ENCODE measurements at regions not wholly inside any gene's neighbourhood (a gene's known extent, or its start where the extent isn't known, plus 50 kb on each side); places are given as distances from the start of the nearest gene placed in this dataset.

DNA sequence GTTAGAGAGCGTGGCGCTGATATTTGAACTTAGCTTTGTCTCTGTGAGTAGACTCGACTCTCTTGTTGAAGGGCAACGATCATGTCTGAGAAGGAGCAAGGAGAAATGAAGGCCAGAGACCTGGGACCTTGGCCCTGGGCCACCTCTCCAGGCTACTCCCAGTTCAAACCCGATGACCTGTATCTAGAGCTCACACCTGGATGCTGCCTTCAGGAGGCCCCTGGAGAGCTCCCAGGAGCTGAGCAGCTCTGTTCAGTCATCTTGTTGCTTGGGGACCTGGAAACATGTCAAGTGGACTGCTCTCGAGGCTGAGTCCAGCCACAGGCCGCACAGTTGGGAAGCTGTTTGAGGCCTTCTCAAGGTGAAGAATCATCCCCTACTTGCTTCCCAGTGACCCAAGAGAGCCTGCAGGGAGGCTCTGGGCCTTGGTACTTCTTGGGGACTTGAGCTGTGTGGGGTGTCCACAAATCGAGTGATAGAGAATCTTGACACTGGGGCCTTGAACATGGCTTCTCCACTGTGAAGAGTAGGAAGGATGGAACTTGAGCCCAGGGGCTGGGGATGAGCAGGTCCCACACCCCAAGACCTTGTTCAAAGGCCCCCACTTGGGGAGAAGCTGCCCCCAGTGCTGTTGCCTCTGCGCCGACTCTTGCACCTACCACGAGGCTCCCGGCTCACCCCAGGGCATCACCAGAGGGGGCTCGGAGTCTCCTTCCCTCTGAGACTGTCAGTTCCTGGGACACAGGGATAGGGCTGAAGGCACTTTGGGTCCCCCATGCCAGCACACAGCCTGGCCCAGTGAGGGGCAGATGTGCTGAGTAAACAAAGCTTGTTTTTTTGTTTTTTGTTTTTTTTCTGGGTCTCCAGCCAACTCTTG is 112.1 kb downstream of the IRX5 start:
- no peak for DNase-seq (ENCODE audit: low spot score)

DNA sequence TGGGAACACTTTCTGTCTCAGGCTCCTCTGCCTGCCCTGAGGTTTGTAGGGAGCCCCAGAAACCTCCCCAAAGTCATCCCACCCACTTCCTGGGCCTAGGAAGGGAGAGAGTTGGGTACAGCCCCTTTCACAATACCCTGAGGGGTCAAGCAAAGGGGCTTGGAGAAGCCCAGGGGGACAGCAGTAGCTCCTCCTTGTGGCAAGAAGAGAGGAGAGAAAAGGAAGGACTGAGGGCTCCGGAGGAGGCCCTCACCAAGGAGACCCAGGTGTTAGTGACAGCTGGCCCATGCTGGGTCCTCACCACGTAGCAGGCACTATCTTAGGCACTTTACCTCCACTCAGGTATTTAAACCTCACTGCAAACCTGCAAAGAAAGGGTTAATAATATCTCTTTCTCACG is 112.8 kb downstream of the IRX5 start:
- no peak for DNase-seq (ENCODE audit: low spot score)

DNA sequence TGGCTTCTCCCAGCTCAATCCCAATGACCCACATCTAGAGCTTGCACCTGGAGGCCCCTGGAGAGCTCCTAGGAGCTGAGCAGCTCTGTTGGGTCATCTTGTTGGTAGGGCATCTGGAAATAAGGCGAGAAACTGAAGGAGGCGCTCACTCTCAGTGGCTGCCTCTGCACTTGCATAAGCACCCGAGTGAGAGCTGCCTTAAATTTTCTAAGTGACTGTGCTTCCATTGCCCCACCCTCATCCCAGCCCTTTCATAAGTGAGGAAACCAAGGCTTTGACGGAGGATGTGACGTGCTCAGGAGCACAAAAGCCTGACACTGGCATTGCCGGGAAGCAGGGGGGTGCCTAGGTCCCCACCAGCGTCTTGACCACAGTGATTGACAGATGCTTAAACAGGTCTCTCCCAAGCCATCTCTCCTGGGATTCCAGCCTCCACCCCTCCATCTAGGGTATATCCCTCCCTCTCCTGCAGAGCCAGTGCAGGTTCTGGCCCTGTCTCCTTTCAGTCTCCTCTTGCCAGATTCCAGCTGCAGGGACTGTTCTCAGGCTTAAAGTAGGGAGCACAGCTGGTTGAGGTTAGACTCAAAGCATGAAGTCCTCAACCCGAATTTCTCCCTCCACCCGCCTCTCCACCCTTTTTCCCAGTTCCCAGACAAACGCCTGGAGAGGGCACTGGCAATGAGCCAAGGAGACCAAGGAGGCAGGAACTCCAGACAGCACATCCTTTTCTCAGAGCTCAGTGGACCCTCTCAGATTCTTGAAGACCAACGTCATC is 113.7 kb downstream of the IRX5 start:
- DNase-seq (ENCODE audit: low spot score): no peak

DNA sequence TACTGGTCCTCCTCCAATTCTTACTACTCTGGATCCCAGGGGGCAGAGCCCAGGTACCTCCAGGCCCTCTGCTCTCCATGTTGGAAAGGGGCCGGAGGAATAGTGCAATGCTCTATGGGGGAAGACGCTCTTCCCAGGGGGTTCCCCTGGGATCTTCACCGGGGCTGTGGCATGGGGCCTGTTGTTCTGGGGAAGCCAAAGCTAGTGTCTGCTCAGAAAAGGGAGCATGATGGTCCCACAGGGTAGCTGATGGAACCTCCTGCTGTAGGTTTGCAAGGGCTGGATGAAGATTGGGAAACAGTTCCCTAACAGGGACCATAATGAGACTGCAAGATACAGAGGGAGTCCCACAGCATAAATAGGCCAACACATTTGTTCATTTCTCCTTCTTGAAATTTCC is 114.7 kb downstream of the IRX5 start:
- no peak for DNase-seq (ENCODE audit: low spot score)

DNA sequence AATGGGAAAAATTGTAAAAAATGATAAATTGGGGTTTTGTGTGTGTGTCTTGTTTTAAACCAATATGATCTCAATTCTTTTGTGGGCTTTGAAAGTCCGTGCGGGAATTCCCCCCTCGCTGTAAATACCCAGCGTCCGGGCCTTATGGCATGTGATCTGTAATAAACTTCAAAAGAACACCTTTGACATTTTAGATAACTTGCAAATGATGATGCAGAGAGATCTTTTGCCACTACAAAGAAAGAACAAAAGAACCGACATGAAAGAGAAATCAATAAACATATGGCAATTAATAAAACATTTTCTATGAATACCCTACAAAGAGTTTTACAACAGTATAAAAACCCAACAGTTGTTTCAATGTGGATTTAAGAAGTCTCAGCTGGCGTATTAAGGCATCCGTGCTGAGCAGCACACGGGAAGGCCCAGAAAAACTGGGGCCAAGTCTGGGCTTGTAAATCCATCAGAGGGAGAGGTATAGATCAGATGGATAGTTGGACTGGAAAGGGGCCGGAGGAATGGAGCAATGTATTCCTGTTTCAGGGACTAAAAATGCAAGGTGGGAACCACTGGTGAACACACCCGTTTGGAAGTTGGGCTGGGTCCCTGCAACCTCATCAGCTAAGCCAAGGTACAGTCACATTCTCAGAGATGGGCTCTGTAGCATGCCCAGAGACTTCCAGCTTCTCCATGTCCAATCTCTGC is 115.2 kb downstream of the IRX5 start:
- no peak for DNase-seq (ENCODE audit: low spot score)

DNA sequence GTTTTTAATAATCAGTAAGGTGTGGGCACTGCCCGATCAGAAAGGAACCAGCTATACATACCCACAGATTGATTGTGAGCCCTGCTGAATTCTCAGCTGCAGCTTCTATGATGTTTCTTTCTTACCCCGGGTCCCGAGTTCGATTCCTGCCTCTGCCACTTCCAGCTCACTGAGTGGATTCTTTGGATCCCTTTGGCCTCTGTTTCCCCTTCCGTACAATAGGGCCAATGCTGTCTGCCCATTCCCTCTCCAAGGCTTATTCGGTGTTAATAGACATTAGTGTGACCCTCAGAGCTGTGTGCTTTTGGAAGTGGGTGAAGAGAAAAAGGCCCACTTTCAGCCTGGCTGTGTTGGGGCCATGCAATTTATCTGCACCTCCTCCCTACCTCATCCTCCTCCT is 115.8 kb downstream of the IRX5 start:
- DNase-seq (ENCODE audit: low spot score): no peak

DNA sequence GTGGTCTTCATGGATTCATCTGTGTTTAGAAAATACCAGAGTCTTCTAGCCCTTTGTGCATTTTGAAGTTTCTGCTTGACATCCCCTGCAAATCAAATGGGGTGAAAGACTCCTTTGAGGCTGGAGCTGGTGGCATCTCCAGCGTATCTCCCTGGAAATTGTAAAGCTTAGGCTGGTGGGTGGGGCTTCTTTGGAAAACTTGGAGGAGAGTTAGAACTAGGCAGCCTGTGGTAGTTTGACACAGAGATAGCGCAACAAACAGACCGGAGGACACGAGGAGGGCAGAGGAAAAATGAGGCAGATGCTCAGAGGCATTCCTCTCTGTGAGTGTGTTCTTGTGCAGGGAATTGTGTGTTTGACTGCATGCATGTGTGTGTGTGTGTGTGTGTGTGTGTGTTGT is 116.3 kb downstream of the IRX5 start:
- DNase-seq (ENCODE audit: low spot score): no peak

DNA sequence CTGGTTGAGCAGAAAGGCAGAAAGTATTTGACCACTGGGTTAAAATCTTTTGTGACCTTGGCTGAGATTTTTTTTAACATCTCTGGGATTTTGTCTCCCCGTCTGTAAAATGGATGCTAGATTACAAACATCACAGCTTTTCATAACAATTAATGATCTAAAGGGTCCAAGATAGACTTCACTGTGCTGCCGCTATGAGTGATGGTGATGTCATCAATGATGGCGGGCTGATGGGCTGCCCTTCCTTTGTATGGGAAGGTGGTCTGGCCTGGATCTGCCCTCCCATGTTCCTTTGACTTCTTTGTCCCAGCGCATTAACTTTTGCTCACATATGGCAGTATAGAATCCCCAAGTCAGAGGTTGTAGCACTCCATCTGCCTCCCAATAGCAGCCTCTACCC is 116.7 kb downstream of the IRX5 start:
- no peak for DNase-seq (ENCODE audit: low spot score)

DNA sequence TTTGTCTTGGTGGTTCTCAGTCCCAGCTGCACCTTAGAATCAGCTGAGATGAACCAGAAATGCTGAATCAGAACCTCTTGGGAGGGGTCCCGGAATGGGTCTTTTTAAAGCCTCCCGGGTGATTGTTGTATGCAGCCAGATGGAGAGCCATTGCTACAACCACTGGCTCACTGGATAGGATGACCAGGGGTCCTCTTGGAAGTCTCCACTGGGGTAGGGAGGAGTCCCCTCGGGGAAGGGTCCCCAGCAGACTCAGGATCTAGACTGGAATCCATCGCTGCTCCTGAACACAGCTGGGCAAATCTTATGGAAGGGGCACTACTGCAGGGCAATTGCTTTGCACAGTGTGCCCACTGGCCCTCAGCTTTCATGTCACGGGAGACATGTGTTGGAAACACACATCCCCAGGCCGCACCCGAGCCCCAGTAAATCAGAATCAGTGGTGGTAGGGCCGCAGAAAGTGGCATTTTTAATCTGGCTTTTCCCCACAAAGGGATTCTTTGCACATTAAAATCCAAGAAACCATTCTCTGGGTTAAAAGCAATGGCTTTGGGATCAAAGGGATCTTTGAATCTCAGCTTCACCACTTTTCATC is 117.3 kb downstream of the IRX5 start:
- no peak for DNase-seq (ENCODE audit: low spot score)

DNA sequence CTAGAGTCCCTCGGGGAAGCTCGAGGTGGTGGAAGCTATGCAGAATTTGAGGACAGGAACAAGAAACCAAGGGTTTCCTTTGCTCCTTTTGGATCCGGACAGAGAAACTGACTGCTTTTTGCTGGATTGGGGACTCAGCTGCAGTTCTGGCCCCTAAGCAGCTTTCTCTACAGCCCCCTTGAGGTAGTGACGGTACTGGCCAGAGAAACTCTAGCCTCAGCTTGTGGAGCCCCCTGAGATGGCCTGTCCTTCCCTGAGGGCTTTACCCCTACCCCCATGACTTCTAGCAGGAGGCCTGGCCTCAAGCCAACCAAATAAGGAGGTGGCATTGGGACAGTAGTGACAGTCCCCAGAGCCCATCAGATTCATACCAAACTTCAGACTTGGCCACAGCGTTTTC is 118.1 kb downstream of the IRX5 start:
- no peak for DNase-seq (ENCODE audit: low spot score)

DNA sequence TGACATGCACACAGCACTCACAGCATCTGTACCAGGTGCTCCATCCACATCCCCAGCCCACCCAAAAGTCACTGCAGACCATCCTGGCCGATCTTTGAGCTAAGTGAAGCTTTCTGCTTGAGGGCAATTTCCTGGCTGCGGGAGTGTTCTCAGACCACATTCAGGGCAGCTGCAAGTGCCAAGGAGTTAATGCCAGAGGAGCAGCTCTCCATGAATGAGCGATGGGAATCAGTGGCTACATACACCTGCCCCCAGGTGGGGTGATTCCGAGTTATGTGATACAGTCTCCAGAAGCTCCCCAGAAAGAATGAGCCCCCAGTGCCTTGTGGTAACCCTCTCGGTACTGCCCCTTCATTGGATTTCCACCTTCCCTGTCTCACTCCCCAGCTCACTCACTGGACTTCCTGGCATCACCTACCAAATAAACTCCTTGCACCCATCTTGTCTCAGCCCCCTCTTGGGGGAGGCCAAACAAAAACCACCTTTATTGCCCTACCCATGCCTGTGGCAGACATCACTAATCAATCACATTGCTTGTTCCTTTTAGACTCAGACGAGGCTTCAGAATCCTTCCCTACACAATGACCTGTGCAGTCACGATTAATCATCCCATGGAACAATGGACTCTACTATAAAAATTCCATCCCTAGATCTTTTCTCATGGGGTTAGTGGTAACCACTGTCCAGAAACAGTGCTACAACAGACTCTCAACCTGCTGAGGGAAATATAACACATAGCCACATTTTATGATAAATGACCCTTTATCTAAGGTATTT is 121.1 kb downstream of the IRX5 start:
- no peak for DNase-seq (ENCODE audit: low spot score)

DNA sequence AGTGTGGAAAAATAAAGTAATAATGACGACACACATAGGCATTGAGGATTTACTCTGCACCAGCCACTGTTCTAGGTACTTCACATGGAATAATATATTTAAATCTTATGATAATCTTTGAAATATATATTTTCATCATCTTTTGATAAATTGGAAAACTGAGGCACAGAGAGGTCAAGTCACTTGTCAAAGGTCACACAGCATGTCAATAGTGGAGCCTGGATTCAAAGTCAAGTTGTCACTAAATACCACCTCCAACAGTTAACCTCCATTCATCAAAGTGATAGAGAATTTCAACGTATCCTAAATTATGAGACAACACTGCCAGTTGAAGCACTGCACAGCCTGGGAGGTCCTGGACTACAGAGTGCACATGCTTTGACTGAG is 121.7 kb downstream of the IRX5 start:
- no peak for DNase-seq (ENCODE audit: low spot score)

DNA sequence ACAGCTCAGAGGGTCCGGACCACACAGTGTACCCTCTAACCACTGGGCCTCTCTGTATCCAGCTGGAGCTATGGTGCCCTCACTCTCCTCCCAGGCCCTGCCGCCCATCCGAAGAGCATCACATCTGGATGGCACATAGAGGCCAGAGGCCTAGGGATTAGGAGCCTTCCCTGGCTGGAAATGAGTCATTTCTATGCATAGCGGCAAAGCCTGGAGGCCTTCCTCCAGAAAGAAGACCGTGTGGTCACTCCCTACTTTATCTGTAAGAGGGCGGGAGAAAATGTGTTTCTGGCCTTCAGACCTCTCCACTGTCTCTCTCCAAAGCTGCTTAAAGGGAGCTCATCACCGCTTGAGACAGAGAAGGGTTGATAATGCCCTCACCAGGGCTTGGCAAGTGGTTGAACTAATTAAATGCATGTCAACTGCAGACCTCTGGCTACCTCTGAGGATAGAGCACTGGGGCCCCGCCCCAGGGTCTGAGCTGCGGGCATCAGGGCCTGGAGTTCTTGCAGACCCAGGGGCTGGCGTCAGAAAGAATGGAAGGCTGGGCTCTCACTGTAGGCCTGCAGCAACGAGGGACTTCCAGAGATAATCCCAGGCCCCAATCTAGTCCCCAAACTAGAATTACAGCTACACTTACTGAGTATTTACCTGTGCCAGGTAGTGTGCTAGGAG is 122.2 kb downstream of the IRX5 start:
- DNase-seq (ENCODE audit: low spot score): no peak

DNA sequence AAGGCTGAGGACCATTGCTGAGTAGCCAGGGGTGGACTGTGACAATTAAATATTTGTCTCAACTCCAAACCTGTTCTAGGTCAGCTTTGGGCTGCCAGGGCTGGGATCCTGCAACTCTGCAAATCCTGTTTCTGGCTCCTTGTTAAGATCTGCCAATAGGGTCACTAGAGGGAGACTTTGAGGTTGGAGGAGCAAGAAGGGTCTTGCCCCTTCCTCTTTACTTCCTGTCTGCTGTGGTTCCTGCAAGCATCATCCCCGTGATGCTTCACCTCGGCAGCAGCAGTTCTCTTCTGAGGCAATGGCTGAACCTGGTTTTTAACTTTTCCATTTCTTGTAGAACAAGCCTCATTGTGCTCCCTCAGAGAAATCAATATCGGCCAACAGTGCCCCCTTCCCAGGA is 124.6 kb downstream of the IRX5 start:
- DNase-seq (ENCODE audit: low spot score): no peak

DNA sequence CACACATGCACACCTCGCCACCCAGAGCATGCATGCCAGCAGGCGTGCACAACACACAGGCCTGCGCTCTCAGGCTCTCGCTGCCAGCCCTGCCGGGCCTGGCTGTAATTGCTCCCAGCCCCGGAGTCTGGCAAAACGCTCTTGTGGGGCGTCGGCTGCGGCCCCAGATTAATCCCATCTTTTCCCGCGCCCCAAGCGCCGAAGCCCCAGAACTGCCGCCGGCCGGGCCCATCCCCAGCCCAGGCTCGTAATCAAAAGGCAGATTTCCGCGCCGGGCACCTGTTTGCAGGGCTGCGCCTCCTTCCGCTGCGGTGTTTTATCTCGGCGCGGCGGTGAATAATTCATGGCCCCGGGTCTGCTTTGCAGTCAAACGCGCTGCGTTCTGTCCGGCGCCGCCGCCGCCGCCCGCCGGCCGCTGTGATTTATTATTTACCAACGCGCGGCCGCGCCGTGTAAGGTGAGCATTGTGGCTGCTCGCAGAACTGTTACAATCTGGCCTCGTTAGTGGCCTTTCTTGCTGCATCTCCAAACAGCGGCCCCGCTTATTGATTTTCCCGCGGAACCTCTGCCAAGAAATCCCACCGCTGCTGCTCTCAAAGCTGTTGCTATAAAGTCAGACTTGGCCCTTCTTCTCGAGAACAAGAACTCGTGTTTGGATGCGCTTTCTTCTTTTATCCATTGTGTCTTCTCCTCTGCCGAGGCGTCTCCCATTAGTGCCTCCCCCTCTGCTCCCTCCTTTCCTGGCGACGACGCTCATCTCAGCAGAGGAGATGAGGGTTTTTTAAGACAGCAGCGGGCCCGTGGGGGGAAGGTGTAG is 126.1 kb downstream of the IRX5 start:
- DNase-seq (ENCODE audit: low spot score): no peak

DNA sequence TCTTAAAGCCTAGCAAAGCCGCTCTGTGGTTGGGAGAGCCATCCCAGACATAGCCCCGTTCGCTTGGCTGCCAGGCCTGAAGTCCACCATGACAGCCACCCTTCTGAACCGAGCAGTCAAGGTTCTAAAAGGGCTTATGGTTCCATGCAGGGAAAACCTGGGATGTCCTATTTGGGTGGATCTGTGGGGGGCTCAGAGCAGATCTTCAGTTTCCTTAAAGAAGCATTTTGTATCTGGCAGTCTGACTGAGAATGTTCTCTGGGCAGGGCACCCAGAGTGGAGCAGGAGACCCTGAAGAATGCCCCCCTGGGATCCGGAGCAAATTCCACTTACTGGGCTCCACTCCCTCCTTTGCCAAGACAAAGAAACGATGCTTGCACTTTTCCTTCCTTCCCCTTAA is 127.2 kb downstream of the IRX5 start:
- no peak for DNase-seq (ENCODE audit: low spot score)

DNA sequence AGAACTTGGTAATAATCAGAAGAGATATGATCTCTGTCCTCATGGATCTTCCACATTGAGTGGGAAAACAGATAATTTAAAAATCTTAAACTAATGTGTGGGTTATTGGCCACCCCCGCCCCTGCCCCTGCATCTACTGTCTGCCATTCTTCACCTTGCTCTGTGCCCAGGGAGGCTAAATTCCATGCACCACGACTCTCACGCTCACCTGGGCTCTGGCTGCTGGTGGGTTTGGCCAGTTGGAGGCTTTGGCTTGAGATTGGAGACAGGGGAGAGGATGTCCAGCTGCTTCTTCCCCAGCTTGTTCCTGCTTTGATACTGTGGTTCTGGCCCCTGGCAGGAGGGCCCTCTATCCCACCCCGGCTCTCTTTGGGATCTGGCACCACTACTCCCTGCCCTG is 127.9 kb downstream of the IRX5 start:
- no peak for DNase-seq (ENCODE audit: low spot score)

DNA sequence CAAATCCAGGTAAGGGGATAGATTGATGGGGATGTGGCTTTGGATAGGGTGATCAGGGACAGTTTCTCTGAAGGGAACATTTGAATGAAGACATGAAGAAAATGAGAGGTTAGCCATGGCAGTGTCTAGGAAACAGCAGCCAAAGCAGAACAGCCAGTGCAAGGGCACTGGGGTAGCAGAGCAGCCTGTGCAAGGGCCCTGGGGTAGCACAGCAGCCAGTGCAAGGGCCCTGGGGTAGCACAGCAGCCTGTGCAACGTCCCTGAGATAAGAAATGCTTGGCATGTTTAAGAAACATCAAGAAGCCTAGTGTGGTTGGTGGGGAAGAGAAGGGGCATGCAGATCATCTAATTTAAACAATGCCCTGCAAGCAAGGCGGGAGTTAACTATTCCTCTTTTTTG is 128.5 kb downstream of the IRX5 start:
- DNase-seq (ENCODE audit: low spot score): no peak

DNA sequence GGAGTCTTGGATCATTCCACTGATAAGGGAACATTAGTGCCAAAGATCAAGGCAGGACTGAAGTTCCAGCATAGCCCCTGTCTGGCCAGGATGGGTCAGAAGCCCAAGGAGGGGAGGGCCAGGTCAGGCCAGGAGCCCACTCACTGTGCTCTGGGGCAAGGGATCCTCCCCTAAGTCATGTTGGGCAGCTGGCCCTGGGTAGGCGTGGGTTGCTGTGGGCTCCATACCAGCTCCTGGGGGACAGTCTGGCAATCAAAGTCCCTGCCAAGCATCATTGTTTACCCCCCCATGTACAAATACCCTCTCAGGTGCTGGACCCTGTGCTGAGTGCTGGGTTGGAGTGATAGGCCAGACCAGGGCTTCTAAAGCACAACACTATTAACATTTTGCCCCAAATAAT is 130.5 kb downstream of the IRX5 start:
- DNase-seq (ENCODE audit: low spot score): no peak

DNA sequence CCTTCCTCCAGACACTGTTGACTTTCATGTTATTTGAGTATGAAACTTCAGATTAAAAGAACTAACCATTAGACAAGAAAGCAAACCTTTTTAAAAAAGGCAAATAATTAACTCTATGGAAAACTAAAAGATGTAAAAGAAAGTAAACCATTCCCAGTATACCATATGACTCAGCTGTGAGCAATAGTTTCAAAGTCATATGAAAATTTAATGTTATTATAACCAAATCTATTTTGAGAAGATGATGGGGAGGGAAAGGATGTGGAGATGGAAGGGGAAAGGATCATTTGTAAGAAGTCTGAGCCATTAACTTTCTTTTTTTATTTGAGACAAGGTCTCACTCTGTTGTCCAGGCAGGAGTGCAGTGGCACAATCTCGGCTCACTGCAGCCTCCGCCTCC is 131.8 kb downstream of the IRX5 start:
- no peak for DNase-seq (ENCODE audit: low spot score)

All from HuH-7.5 (cell line).